ENCODE measurements at regions not wholly inside any gene's neighbourhood (a gene's known extent, or its start where the extent isn't known, plus 50 kb on each side); places are given as distances from the start of the nearest gene placed in this dataset.

GRCh38 chr14:71482671-71483070 lies 449.6 kb upstream of the RGS6 start:
- TF ChIP-seq SUZ12 (IDR thresholded peaks at IDR 0.05; ENCODE audit: extremely low read depth, insufficient read depth, insufficient read length) (no peak), ZNF274 (IDR thresholded peaks at IDR 0.05; ENCODE audit: low read depth, low read length) (no peak)
